ENCODE measurements at regions not wholly inside any gene's neighbourhood (a gene's known extent, or its start where the extent isn't known, plus 50 kb on each side); places are given as distances from the start of the nearest gene placed in this dataset.
A peak's percentile ranks its signal among the peaks of the same experiment; 100 is the strongest.

GRCh38 chr11:19394525-19395016, 153.8 kb upstream of the E2F8 start:
- DNase-seq (ENCODE audit: low read depth), result no peak
- no peak overlapping the region for H3K9ac ChIP-seq (ENCODE audit: low read length)
- H3K9me3 ChIP-seq (ENCODE audit: control insufficient read depth, low read length), result no peaks in the 10 kb centered on the region
- H3K36me3 ChIP-seq (ENCODE audit: control insufficient read depth, insufficient read depth, low read length, severe bottlenecking), result no peaks in the 10 kb centered on the region
- H3K27me3 ChIP-seq (replicated peaks; ENCODE audit: control insufficient read depth, insufficient read depth, low read length), result no peaks in the 10 kb centered on the region
- no peak overlapping the region for H3K4me3 ChIP-seq (ENCODE audit: low read length)
- H3K4me1 ChIP-seq (ENCODE audit: control insufficient read depth, insufficient read depth, low read length), result peaks cover 70% of the 10 kb centered on the region

DNA sequence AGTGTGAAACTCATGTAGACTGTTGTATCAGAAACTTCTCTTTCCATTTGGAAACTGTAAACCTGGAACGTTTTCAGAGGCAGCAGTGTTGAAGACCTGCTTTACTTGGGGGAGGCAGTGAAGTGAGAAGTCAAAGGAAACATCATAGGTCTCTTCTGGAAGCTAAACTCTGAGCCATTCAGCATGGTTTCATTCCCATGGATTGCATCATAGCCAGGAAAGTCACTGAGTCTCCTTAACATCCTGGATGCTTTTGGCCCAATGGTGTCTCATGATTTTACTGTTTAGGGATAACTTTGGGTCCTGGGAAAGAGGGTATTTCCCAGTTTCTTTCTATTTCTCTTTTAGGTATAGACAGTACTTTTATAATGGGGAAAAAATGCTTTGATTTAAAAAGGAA, 153.2 kb upstream of the E2F8 start:
- no peaks in the 10 kb centered on the region for H3K27me3 ChIP-seq (replicated peaks; ENCODE audit: control insufficient read depth, insufficient read depth, low read length)
- DNase-seq (ENCODE audit: low read depth), result peak; percentile 36
- H3K36me3 ChIP-seq (ENCODE audit: control insufficient read depth, insufficient read depth, low read length, severe bottlenecking), result no peaks in the 10 kb centered on the region
- H3K9me3 ChIP-seq (ENCODE audit: control insufficient read depth, low read length), result no peaks in the 10 kb centered on the region
- peaks cover 70% of the 10 kb centered on the region for H3K4me1 ChIP-seq (ENCODE audit: control insufficient read depth, insufficient read depth, low read length)
- H3K4me3 ChIP-seq (ENCODE audit: low read length), result no peak overlapping the region
- peak overlapping the region; percentile 4 for H3K9ac ChIP-seq (ENCODE audit: low read length)

- Histone ChIP-seq H3K9me3 (ENCODE audit: control insufficient read depth, low read length) (no peaks in the 10 kb centered on the region), H3K4me1 (ENCODE audit: control insufficient read depth, insufficient read depth, low read length) (peaks cover 70% of the 10 kb centered on the region), H3K9ac (ENCODE audit: low read length) (peak overlapping the region; percentile 4), H3K4me3 (ENCODE audit: low read length) (no peak overlapping the region), H3K36me3 (ENCODE audit: control insufficient read depth, insufficient read depth, low read length, severe bottlenecking) (no peaks in the 10 kb centered on the region), H3K27me3 (replicated peaks; ENCODE audit: control insufficient read depth, insufficient read depth, low read length) (no peaks in the 10 kb centered on the region)
- no peak for DNase-seq (ENCODE audit: low read depth)
These were observed 152.2 kb upstream of the E2F8 start for GRCh38 chr11:19392847-19393518.

GRCh38 chr11:19392321-19392720, 151.6 kb upstream of the E2F8 start:
- DNase-seq (ENCODE audit: low read depth), result no peak
- no peaks in the 10 kb centered on the region for H3K9me3 ChIP-seq (ENCODE audit: control insufficient read depth, low read length)
- H3K27me3 ChIP-seq (replicated peaks; ENCODE audit: control insufficient read depth, insufficient read depth, low read length), result no peaks in the 10 kb centered on the region
- H3K36me3 ChIP-seq (ENCODE audit: control insufficient read depth, insufficient read depth, low read length, severe bottlenecking), result no peaks in the 10 kb centered on the region
- peaks cover 69% of the 10 kb centered on the region for H3K4me1 ChIP-seq (ENCODE audit: control insufficient read depth, insufficient read depth, low read length)
- H3K9ac ChIP-seq (ENCODE audit: low read length), result peak overlapping the region; percentile 5
- H3K4me3 ChIP-seq (ENCODE audit: low read length), result no peak overlapping the region

DNA sequence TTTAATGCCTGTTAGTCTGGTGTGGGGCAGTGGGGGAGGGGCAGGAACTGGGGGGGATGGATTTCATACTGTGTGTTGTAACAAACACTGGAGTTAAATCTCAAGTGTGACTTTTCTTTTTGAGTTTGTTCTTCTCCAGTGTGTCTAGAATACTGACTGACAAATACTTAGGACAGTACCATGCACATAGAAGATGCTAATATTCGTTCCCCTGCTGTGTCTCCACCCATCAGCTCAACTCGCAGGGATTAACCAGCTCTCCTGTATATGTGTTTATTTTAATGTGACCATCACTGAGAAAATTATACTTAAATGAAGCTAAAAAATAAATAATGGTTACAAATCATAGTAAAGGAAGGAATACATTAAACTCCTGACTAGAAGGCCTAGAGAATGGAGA, 150.9 kb upstream of the E2F8 start:
- Histone ChIP-seq H3K36me3 (ENCODE audit: control insufficient read depth, insufficient read depth, low read length, severe bottlenecking) (no peaks in the 10 kb centered on the region), H3K4me1 (ENCODE audit: control insufficient read depth, insufficient read depth, low read length) (peaks cover 69% of the 10 kb centered on the region), H3K4me3 (ENCODE audit: low read length) (no peak overlapping the region), H3K27me3 (replicated peaks; ENCODE audit: control insufficient read depth, insufficient read depth, low read length) (no peaks in the 10 kb centered on the region), H3K9ac (ENCODE audit: low read length) (no peak overlapping the region), H3K9me3 (ENCODE audit: control insufficient read depth, low read length) (no peaks in the 10 kb centered on the region)
- DNase-seq (ENCODE audit: low read depth), result no peak

- H3K36me3 ChIP-seq (ENCODE audit: control insufficient read depth, insufficient read depth, low read length, severe bottlenecking), result no peaks in the 10 kb centered on the region
- H3K9ac ChIP-seq (ENCODE audit: low read length), result peak overlapping the region; percentile 69
- no peak overlapping the region for H3K4me3 ChIP-seq (ENCODE audit: low read length)
- H3K9me3 ChIP-seq (ENCODE audit: control insufficient read depth, low read length), result no peaks in the 10 kb centered on the region
- DNase-seq (ENCODE audit: low read depth), result no peak
- no peaks in the 10 kb centered on the region for H3K27me3 ChIP-seq (replicated peaks; ENCODE audit: control insufficient read depth, insufficient read depth, low read length)
- peaks cover 69% of the 10 kb centered on the region for H3K4me1 ChIP-seq (ENCODE audit: control insufficient read depth, insufficient read depth, low read length)
These were observed 150.3 kb upstream of the E2F8 start for GRCh38 chr11:19391026-19391425.

DNA sequence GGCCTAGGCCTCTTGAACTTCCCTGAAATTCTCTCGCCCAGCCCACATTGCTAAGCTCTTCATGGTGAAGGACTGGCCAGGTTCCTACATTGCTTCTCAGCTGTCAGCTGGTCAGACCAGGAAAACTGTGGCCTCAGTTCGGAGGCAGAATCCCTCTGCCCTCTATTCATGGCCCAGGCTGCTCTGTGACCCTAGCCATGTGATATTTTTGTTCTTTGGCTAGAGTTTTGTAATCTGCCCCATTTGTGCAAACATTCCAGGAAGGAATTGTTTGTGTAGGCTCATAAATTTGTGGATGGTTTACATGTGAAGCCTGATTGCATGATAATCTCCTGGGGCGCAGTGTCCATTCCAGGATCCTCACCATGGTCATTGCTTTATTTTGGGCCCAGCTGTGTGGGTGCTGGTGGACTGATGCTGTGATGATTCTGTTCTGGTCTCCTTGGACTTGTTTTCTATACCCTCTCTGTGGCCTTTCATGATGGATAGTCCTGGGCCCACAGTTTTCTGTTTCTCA, 149.1 kb upstream of the E2F8 start:
- Histone ChIP-seq H3K4me1 (ENCODE audit: control insufficient read depth, insufficient read depth, low read length) (peaks cover 66% of the 10 kb centered on the region), H3K9me3 (ENCODE audit: control insufficient read depth, low read length) (no peaks in the 10 kb centered on the region), H3K4me3 (ENCODE audit: low read length) (no peak overlapping the region), H3K36me3 (ENCODE audit: control insufficient read depth, insufficient read depth, low read length, severe bottlenecking) (peaks cover 4% of the 10 kb centered on the region), H3K9ac (ENCODE audit: low read length) (peak overlapping the region; percentile 70), H3K27me3 (replicated peaks; ENCODE audit: control insufficient read depth, insufficient read depth, low read length) (no peaks in the 10 kb centered on the region)
- DNase-seq (ENCODE audit: low read depth), result no peak

- no peaks in the 10 kb centered on the region for H3K9me3 ChIP-seq (ENCODE audit: control insufficient read depth, low read length)
- H3K9ac ChIP-seq (ENCODE audit: low read length), result peak overlapping the region; percentile 39
- H3K36me3 ChIP-seq (ENCODE audit: control insufficient read depth, insufficient read depth, low read length, severe bottlenecking), result peaks cover 9% of the 10 kb centered on the region
- no peak overlapping the region for H3K4me3 ChIP-seq (ENCODE audit: low read length)
- no peaks in the 10 kb centered on the region for H3K27me3 ChIP-seq (replicated peaks; ENCODE audit: control insufficient read depth, insufficient read depth, low read length)
- DNase-seq (ENCODE audit: low read depth), result no peak
- H3K4me1 ChIP-seq (ENCODE audit: control insufficient read depth, insufficient read depth, low read length), result peaks cover 56% of the 10 kb centered on the region
These were observed 141.4 kb upstream of the E2F8 start for GRCh38 chr11:19382131-19382611.

DNA sequence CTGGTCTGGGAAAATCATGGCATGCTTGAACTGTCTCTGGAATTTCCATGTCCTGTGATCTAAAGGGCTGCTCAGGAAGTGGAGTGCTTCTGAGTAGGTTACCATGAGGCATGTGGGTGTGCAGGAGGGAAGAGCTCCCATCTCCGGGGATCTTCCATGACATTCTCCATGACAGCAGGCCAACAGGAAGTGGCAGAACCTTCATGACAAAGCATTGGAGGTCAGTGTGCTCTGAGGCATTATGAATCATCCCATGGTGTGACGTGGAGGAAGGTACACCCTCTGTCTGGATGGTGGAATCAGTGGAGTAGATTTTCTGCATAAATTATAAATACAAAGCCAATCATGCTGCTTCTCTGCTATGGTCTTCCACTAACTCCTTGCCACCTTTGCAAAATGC, 139.6 kb upstream of the E2F8 start:
- Histone ChIP-seq H3K4me1 (ENCODE audit: control insufficient read depth, insufficient read depth, low read length) (peaks cover 70% of the 10 kb centered on the region), H3K27me3 (replicated peaks; ENCODE audit: control insufficient read depth, insufficient read depth, low read length) (no peaks in the 10 kb centered on the region), H3K9ac (ENCODE audit: low read length) (peak overlapping the region; percentile 11), H3K4me3 (ENCODE audit: low read length) (peak overlapping the region; percentile 22), H3K9me3 (ENCODE audit: control insufficient read depth, low read length) (no peaks in the 10 kb centered on the region), H3K36me3 (ENCODE audit: control insufficient read depth, insufficient read depth, low read length, severe bottlenecking) (peaks cover 9% of the 10 kb centered on the region)
- peak; percentile 32 for DNase-seq (ENCODE audit: low read depth)

- Histone ChIP-seq H3K4me1 (ENCODE audit: control insufficient read depth, insufficient read depth, low read length) (peaks cover 79% of the 10 kb centered on the region), H3K9ac (ENCODE audit: low read length) (peak overlapping the region; percentile 2), H3K9me3 (ENCODE audit: control insufficient read depth, low read length) (no peaks in the 10 kb centered on the region), H3K27me3 (replicated peaks; ENCODE audit: control insufficient read depth, insufficient read depth, low read length) (no peaks in the 10 kb centered on the region), H3K36me3 (ENCODE audit: control insufficient read depth, insufficient read depth, low read length, severe bottlenecking) (peaks cover 1% of the 10 kb centered on the region), H3K4me3 (ENCODE audit: low read length) (no peak overlapping the region)
- no peak for DNase-seq (ENCODE audit: low read depth)
These were observed 138.7 kb upstream of the E2F8 start for GRCh38 chr11:19379465-19379864.

GRCh38 chr11:19378814-19379213, 138.1 kb upstream of the E2F8 start:
- peaks cover 83% of the 10 kb centered on the region for H3K4me1 ChIP-seq (ENCODE audit: control insufficient read depth, insufficient read depth, low read length)
- no peaks in the 10 kb centered on the region for H3K27me3 ChIP-seq (replicated peaks; ENCODE audit: control insufficient read depth, insufficient read depth, low read length)
- no peak for DNase-seq (ENCODE audit: low read depth)
- peak overlapping the region; percentile 2 for H3K9ac ChIP-seq (ENCODE audit: low read length)
- H3K4me3 ChIP-seq (ENCODE audit: low read length), result no peak overlapping the region
- H3K36me3 ChIP-seq (ENCODE audit: control insufficient read depth, insufficient read depth, low read length, severe bottlenecking), result no peaks in the 10 kb centered on the region
- no peaks in the 10 kb centered on the region for H3K9me3 ChIP-seq (ENCODE audit: control insufficient read depth, low read length)
